ENCODE measurements at regions not wholly inside any gene's neighbourhood (a gene's known extent, or its start where the extent isn't known, plus 50 kb on each side); places are given as distances from the start of the nearest gene placed in this dataset.
A peak's percentile ranks its signal among the peaks of the same experiment; 100 is the strongest.

DNA sequence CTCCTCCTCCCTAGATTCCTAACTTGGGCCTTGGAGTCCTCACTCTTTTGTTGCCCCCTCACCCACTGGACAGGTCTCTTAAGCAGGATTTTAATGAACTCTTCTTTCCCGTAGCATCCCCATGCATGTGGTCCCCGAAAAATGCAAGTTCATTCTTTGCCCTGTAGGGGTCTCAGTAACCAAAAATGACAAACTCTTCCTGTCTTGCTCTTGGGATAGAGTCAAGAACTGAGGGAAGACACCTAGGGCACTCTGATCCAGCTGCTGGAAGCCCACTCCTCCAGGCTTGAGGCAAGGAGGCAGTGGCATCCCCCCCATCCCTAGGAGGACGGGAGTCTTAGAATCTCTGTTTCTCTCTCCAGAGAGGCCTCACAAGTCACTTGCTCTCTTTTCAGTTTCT, 987.0 kb downstream of the DIAPH3 start:
- TF ChIP-seq, protein P1, sequence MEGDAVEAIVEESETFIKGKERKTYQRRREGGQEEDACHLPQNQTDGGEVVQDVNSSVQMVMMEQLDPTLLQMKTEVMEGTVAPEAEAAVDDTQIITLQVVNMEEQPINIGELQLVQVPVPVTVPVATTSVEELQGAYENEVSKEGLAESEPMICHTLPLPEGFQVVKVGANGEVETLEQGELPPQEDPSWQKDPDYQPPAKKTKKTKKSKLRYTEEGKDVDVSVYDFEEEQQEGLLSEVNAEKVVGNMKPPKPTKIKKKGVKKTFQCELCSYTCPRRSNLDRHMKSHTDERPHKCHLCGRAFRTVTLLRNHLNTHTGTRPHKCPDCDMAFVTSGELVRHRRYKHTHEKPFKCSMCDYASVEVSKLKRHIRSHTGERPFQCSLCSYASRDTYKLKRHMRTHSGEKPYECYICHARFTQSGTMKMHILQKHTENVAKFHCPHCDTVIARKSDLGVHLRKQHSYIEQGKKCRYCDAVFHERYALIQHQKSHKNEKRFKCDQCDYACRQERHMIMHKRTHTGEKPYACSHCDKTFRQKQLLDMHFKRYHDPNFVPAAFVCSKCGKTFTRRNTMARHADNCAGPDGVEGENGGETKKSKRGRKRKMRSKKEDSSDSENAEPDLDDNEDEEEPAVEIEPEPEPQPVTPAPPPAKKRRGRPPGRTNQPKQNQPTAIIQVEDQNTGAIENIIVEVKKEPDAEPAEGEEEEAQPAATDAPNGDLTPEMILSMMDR (conservative IDR thresholded peaks at IDR 0.05 in 1 of 2, IDR thresholded peaks at IDR 0.05 in 1 of 2; ENCODE audit: extremely low read depth in 1 of 2, insufficient read depth in 1 of 2, low read depth in 1 of 2, low read length in 2 of 2): peak in 1 of 2 donors; percentile 20
- TF ChIP-seq EZH2 (IDR thresholded peaks at IDR 0.05; ENCODE audit: borderline replicate concordance, low read length): no peak

All from mammary epithelial cell (primary cell).